GM12874 (cell line): ENCODE measurements at regions not wholly inside any gene's neighbourhood (a gene's known extent, or its start where the extent isn't known, plus 50 kb on each side); places are given as distances from the start of the nearest gene placed in this dataset.

Source experiments
- TF ChIP-seq, protein P1 (sequence below): IDR thresholded peaks from 2 replicates; pipeline ENCODE4 v1.5.1; 2011; ENCODE audit warnings: low read depth, mild to moderate bottlenecking, control low read depth, low read length, moderate library complexity; ENCODE audit not compliant: insufficient read depth

- TF ChIP-seq, protein P1, sequence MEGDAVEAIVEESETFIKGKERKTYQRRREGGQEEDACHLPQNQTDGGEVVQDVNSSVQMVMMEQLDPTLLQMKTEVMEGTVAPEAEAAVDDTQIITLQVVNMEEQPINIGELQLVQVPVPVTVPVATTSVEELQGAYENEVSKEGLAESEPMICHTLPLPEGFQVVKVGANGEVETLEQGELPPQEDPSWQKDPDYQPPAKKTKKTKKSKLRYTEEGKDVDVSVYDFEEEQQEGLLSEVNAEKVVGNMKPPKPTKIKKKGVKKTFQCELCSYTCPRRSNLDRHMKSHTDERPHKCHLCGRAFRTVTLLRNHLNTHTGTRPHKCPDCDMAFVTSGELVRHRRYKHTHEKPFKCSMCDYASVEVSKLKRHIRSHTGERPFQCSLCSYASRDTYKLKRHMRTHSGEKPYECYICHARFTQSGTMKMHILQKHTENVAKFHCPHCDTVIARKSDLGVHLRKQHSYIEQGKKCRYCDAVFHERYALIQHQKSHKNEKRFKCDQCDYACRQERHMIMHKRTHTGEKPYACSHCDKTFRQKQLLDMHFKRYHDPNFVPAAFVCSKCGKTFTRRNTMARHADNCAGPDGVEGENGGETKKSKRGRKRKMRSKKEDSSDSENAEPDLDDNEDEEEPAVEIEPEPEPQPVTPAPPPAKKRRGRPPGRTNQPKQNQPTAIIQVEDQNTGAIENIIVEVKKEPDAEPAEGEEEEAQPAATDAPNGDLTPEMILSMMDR, result no peak
Measured at GRCh38 chrX:71823391-71824057, 60.4 kb downstream of the CXorf49B start.

DNA sequence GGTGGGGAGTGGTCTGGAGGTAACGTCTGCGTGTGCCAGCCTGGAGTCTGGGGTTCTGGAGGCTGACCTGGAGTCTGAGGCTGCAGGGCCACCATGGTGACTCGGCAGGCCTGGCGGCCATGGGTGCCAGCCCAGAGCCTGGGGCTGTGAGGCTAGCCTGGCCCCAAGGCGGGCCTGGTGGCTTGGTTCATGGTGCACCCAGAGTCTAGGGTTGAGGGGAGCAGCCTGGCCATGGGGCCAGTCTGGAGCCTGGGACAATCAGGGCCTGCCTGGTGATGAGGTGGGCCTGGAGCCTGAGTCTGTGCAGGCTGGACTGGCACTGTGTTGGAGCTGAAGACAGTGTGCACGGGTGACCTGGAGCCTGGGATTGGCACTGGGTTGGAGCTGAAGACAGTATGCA is 64.9 kb downstream of the CXorf49B start:
- TF ChIP-seq, protein P1, result no peak

GRCh38 chrX:71846429-71846828 is 64.2 kb upstream of the NHSL2 start:
- TF ChIP-seq, protein P1, result no peak

DNA sequence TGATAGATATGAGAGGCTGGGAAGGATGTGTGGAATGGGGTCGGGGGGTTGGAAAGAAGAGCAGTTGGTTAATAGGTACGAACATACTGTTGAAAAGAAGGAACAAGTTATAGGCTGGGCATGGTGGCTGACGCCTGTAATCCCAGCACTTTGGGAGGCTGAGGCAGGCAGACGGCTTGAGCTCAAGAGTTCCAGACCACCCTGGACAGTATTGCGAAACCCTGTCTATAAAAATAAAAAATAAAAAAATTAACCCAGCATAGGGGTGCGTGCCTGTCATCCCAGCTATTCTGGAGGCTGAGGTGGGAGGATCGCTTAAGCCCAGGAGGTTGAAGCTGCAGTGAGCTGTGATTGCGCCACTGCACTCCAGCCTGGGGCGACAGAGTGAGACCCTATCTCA is 58.5 kb upstream of the NHSL2 start:
- TF ChIP-seq, protein P1, result no peak

DNA sequence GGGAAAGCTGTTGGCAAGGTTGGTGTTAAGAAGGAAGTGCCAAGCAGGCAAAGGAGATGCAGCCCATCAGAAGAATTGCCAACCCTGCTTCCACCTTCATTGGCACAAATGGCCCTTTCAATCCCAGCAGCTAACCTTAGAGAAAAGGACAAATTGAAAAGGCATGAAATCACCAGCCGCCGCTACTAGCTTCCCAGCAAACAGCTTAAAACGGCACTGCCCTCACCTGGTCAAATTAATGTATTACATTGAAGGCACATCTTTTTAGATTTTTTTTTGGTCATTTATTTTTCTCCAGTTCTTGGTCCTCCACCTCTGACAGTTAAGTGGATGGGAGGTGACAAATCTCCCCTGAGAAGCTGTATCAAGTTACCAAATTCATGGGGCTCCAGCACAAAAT is 51.0 kb upstream of the NHSL2 start:
- TF ChIP-seq, protein P1, result peak; percentile 28; the same call in 1 of the 2 replicates
